ENCODE measurements at regions not wholly inside any gene's neighbourhood (a gene's known extent, or its start where the extent isn't known, plus 50 kb on each side); places are given as distances from the start of the nearest gene placed in this dataset.

DNA sequence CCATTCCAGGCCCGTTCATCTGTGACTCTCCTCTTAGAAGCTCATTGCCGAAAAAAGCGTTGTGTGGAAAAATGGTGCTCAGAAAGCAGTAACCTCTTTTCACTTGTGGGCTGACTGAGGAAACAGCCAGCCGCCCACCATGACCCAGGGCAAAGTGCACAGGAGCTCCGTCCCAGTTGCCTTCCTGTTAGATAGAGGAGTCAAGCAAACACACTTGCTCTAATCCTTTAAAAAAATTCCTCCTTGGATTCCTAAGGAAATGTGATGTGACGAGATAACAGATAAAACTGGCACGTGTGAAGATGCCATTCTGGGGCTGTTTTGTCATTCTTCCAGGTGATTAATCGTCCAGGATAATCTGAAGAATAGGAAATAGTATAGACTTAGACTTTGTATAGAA lies 396.8 kb upstream of the DDHD1 start:
- no peak overlapping the region for H2AFZ ChIP-seq (ENCODE audit: insufficient read depth, low read length, poor library complexity)
- H3K36me3 ChIP-seq (ENCODE audit: control insufficient read depth in 1 of 2, insufficient read depth in 2 of 2, low read length in 2 of 2), result no peaks in the 10 kb centered on the region
- H3K27me3 ChIP-seq (ENCODE audit: insufficient read depth, low read length), result no peaks in the 10 kb centered on the region
- no peaks in the 10 kb centered on the region for H3K9me3 ChIP-seq (ENCODE audit: insufficient read depth, low read depth, low read length)
- peak; percentile 30 to 65 for DNase-seq
- H2BK120ac ChIP-seq (ENCODE audit: insufficient read depth, low read length, poor library complexity), result no peak overlapping the region
- no peak overlapping the region for H3K4me2 ChIP-seq (ENCODE audit: low read length)
- no peak overlapping the region for H2AK5ac ChIP-seq (ENCODE audit: low read length)
- no peak overlapping the region for H2BK12ac ChIP-seq (ENCODE audit: low read length)
- no peaks in the 10 kb centered on the region for H3K79me1 ChIP-seq (ENCODE audit: low read length)
- H3K9ac ChIP-seq (ENCODE audit: low read length), result no peak overlapping the region
- no peak overlapping the region for H4K91ac ChIP-seq (ENCODE audit: low read depth, low read length)
- H3K14ac ChIP-seq (ENCODE audit: low read length), result no peak overlapping the region
- H3K18ac ChIP-seq (ENCODE audit: low read length), result no peak overlapping the region
- H3K79me2 ChIP-seq (ENCODE audit: control insufficient read depth, insufficient read depth, low read length, poor library complexity), result no peaks in the 10 kb centered on the region
- H4K12ac ChIP-seq (ENCODE audit: low read depth, low read length), result no peak overlapping the region
- H3K27ac ChIP-seq (ENCODE audit: low read depth, low read length), result no peak overlapping the region
- no peak overlapping the region for H3K4ac ChIP-seq (ENCODE audit: low read depth, low read length)
- H3K4me1 ChIP-seq (ENCODE audit: control insufficient read depth in 1 of 2, insufficient read depth in 2 of 2, low read length in 2 of 2), result peaks cover 2% of the 10 kb centered on the region in 2 experiments
- no peak overlapping the region for H4K8ac ChIP-seq (ENCODE audit: low read depth, low read length)
- no peak overlapping the region for H3K23ac ChIP-seq (ENCODE audit: low read length)
- WGBS (ENCODE audit: extremely low coverage, insufficient coverage, insufficient read length), result no CpG with 5 or more reads among the region's 8 CpGs
- no peak overlapping the region for H3K4me3 ChIP-seq (ENCODE audit: low read depth, low read length)
- H2BK5ac ChIP-seq (ENCODE audit: low read depth, low read length, poor library complexity), result no peak overlapping the region

DNA sequence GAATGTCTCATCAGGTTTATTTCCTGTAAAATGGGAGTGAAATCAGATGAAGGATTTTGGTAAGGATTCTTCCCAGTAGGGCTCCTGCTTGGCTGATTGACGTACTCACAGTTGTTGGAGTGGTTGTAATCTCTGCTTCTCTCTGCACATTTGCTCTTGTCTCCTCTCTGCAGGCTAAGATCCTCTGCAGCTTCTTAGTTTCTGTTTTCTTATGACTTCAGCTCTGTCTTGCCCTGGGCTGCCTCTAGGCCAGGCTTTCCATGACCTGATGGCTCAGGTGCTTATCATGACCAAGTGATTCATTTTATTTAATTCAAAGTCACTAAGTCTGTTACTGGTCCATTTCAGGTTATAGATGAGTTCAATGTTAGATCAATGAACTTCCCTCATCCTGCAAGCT lies 394.5 kb upstream of the DDHD1 start:
- no peak overlapping the region for H3K27ac ChIP-seq (ENCODE audit: low read depth, low read length)
- no peak overlapping the region for H3K4me2 ChIP-seq (ENCODE audit: low read length)
- WGBS (ENCODE audit: extremely low coverage, insufficient coverage, insufficient read length), result no CpG with 5 or more reads among the region's 1 CpG
- peaks cover 2% of the 10 kb centered on the region in 2 experiments for H3K4me1 ChIP-seq (ENCODE audit: control insufficient read depth in 1 of 2, insufficient read depth in 2 of 2, low read length in 2 of 2)
- H2BK5ac ChIP-seq (ENCODE audit: low read depth, low read length, poor library complexity), result no peak overlapping the region
- no peaks in the 10 kb centered on the region for H3K79me2 ChIP-seq (ENCODE audit: control insufficient read depth, insufficient read depth, low read length, poor library complexity)
- H2AFZ ChIP-seq (ENCODE audit: insufficient read depth, low read length, poor library complexity), result no peak overlapping the region
- no peak overlapping the region for H2BK120ac ChIP-seq (ENCODE audit: insufficient read depth, low read length, poor library complexity)
- H3K4ac ChIP-seq (ENCODE audit: low read depth, low read length), result no peak overlapping the region
- H3K79me1 ChIP-seq (ENCODE audit: low read length), result no peaks in the 10 kb centered on the region
- no peak overlapping the region for H2BK12ac ChIP-seq (ENCODE audit: low read length)
- H2AK5ac ChIP-seq (ENCODE audit: low read length), result no peak overlapping the region
- no peak overlapping the region for H4K8ac ChIP-seq (ENCODE audit: low read depth, low read length)
- H3K23ac ChIP-seq (ENCODE audit: low read length), result no peak overlapping the region
- H3K9ac ChIP-seq (ENCODE audit: low read length), result no peak overlapping the region
- no peaks in the 10 kb centered on the region for H3K9me3 ChIP-seq (ENCODE audit: insufficient read depth, low read depth, low read length)
- H3K36me3 ChIP-seq (ENCODE audit: control insufficient read depth in 1 of 2, insufficient read depth in 2 of 2, low read length in 2 of 2), result no peaks in the 10 kb centered on the region
- H4K12ac ChIP-seq (ENCODE audit: low read depth, low read length), result no peak overlapping the region
- no peak overlapping the region for H3K14ac ChIP-seq (ENCODE audit: low read length)
- DNase-seq, result no peak
- H3K4me3 ChIP-seq (ENCODE audit: low read depth, low read length), result no peak overlapping the region
- no peaks in the 10 kb centered on the region for H3K27me3 ChIP-seq (ENCODE audit: insufficient read depth, low read length)
- H3K18ac ChIP-seq (ENCODE audit: low read length), result no peak overlapping the region
- no peak overlapping the region for H4K91ac ChIP-seq (ENCODE audit: low read depth, low read length)

DNA sequence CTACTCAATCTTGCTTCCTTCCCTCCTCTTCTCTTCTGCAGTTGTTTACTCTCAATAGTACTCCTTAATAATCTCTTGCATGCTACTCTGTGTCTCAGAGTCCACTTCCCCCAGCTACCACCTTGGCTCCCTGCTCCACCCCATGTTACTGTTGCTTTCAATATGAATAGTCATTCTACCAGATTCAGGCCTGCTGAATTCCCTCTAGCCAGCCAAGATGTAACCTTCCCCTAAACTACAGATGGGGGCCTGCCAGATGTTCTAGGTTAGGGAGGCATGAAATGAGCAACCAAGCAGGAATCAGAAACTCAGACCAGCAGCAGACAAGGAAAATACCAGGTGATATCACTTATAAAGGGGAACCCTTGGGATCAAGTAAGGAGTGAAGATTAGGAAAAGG lies 392.1 kb upstream of the DDHD1 start:
- H3K23ac ChIP-seq (ENCODE audit: low read length), result no peak overlapping the region
- H4K91ac ChIP-seq (ENCODE audit: low read depth, low read length), result no peak overlapping the region
- H2BK12ac ChIP-seq (ENCODE audit: low read length), result no peak overlapping the region
- no peak overlapping the region for H3K4me2 ChIP-seq (ENCODE audit: low read length)
- H3K9ac ChIP-seq (ENCODE audit: low read length), result no peak overlapping the region
- H2AFZ ChIP-seq (ENCODE audit: insufficient read depth, low read length, poor library complexity), result no peak overlapping the region
- H3K79me1 ChIP-seq (ENCODE audit: low read length), result no peaks in the 10 kb centered on the region
- H3K79me2 ChIP-seq (ENCODE audit: control insufficient read depth, insufficient read depth, low read length, poor library complexity), result no peaks in the 10 kb centered on the region
- H3K18ac ChIP-seq (ENCODE audit: low read length), result no peak overlapping the region
- no peak overlapping the region for H2BK5ac ChIP-seq (ENCODE audit: low read depth, low read length, poor library complexity)
- H3K4me3 ChIP-seq (ENCODE audit: low read depth, low read length), result no peak overlapping the region
- DNase-seq, result no peak
- H3K14ac ChIP-seq (ENCODE audit: low read length), result no peak overlapping the region
- H3K27me3 ChIP-seq (ENCODE audit: insufficient read depth, low read length), result no peaks in the 10 kb centered on the region
- no peak overlapping the region for H2AK5ac ChIP-seq (ENCODE audit: low read length)
- no peak overlapping the region for H3K4ac ChIP-seq (ENCODE audit: low read depth, low read length)
- H3K4me1 ChIP-seq (ENCODE audit: control insufficient read depth in 1 of 2, insufficient read depth in 2 of 2, low read length in 2 of 2), result peaks cover 2% of the 10 kb centered on the region in 2 experiments
- no peak overlapping the region for H4K12ac ChIP-seq (ENCODE audit: low read depth, low read length)
- no peaks in the 10 kb centered on the region for H3K36me3 ChIP-seq (ENCODE audit: control insufficient read depth in 1 of 2, insufficient read depth in 2 of 2, low read length in 2 of 2)
- no peak overlapping the region for H4K8ac ChIP-seq (ENCODE audit: low read depth, low read length)
- no peak overlapping the region for H2BK120ac ChIP-seq (ENCODE audit: insufficient read depth, low read length, poor library complexity)
- no peaks in the 10 kb centered on the region for H3K9me3 ChIP-seq (ENCODE audit: insufficient read depth, low read depth, low read length)
- no peak overlapping the region for H3K27ac ChIP-seq (ENCODE audit: low read depth, low read length)

DNA sequence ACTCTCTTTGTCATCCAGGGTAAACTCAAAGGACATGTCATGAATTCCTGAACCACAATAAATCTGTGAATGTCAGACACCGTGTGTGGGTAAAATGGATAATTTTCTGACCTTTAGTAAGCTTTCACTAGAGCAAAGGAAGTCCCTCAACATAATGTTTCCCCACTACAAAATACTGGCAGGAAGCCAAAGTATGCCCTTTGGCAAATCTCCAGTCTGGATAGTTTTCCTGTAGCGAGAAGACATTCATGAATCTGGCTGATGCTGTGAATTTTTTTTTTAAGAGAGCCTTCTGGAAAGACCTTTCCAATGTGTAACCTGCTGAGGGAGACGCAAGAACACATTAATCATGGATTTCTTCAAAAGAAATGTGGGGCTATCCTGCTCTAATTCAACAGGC lies 389.6 kb upstream of the DDHD1 start:
- no peak overlapping the region for H2AK5ac ChIP-seq (ENCODE audit: low read length)

DNA sequence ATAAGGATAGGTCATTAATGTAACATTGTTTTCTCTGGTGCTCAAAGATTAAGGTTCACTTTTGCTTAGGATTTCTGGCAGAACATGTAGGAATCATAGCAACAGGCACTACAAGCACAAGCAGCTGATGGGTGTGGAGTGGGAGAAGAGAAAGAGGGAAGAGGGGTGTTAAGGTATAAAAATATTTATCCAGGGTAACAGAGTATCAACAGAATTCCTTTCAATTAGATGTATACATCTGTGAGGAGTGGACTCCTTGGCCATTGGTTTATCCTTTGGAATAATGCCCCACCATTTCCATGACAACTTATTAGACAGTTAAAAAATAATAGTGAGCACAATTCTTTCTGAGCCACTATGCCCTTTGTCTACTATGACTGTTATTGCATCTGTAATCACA lies 388.3 kb upstream of the DDHD1 start:
- no peaks in the 10 kb centered on the region for H3K27me3 ChIP-seq (ENCODE audit: insufficient read depth, low read length)
- H3K36me3 ChIP-seq (ENCODE audit: control insufficient read depth in 1 of 2, insufficient read depth in 2 of 2, low read length in 2 of 2), result no peaks in the 10 kb centered on the region
- no peak overlapping the region for H3K27ac ChIP-seq (ENCODE audit: low read depth, low read length)
- no peak overlapping the region for H3K18ac ChIP-seq (ENCODE audit: low read length)
- no peak overlapping the region for H2AFZ ChIP-seq (ENCODE audit: insufficient read depth, low read length, poor library complexity)
- no peak overlapping the region for H2BK120ac ChIP-seq (ENCODE audit: insufficient read depth, low read length, poor library complexity)
- H3K4me3 ChIP-seq (ENCODE audit: low read depth, low read length), result no peak overlapping the region
- H3K14ac ChIP-seq (ENCODE audit: low read length), result no peak overlapping the region
- H3K9ac ChIP-seq (ENCODE audit: low read length), result no peak overlapping the region
- no peaks in the 10 kb centered on the region for H3K79me1 ChIP-seq (ENCODE audit: low read length)
- H3K4ac ChIP-seq (ENCODE audit: low read depth, low read length), result no peak overlapping the region
- H3K4me2 ChIP-seq (ENCODE audit: low read length), result no peak overlapping the region
- H3K9me3 ChIP-seq (ENCODE audit: insufficient read depth, low read depth, low read length), result no peaks in the 10 kb centered on the region
- no peak for DNase-seq
- H2BK5ac ChIP-seq (ENCODE audit: low read depth, low read length, poor library complexity), result no peak overlapping the region
- H4K8ac ChIP-seq (ENCODE audit: low read depth, low read length), result no peak overlapping the region
- H3K79me2 ChIP-seq (ENCODE audit: control insufficient read depth, insufficient read depth, low read length, poor library complexity), result no peaks in the 10 kb centered on the region
- H3K4me1 ChIP-seq (ENCODE audit: control insufficient read depth in 1 of 2, insufficient read depth in 2 of 2, low read length in 2 of 2), result no peaks in the 10 kb centered on the region
- H2BK12ac ChIP-seq (ENCODE audit: low read length), result no peak overlapping the region
- H4K12ac ChIP-seq (ENCODE audit: low read depth, low read length), result no peak overlapping the region
- no peak overlapping the region for H3K23ac ChIP-seq (ENCODE audit: low read length)
- no peak overlapping the region for H2AK5ac ChIP-seq (ENCODE audit: low read length)
- no peak overlapping the region for H4K91ac ChIP-seq (ENCODE audit: low read depth, low read length)

More for the DNA sequence above, 389.6 kb upstream of the DDHD1 start:
- Histone ChIP-seq H3K14ac (ENCODE audit: low read length) (no peak overlapping the region), H3K36me3 (ENCODE audit: control insufficient read depth in 1 of 2, insufficient read depth in 2 of 2, low read length in 2 of 2) (no peaks in the 10 kb centered on the region), H3K4me3 (ENCODE audit: low read depth, low read length) (no peak overlapping the region), H2BK120ac (ENCODE audit: insufficient read depth, low read length, poor library complexity) (no peak overlapping the region), H3K79me2 (ENCODE audit: control insufficient read depth, insufficient read depth, low read length, poor library complexity) (no peaks in the 10 kb centered on the region), H2BK12ac (ENCODE audit: low read length) (no peak overlapping the region), H3K4ac (ENCODE audit: low read depth, low read length) (no peak overlapping the region), H4K12ac (ENCODE audit: low read depth, low read length) (no peak overlapping the region), H2BK5ac (ENCODE audit: low read depth, low read length, poor library complexity) (no peak overlapping the region), H3K27me3 (ENCODE audit: insufficient read depth, low read length) (no peaks in the 10 kb centered on the region), H4K8ac (ENCODE audit: low read depth, low read length) (no peak overlapping the region), H3K27ac (ENCODE audit: low read depth, low read length) (no peak overlapping the region), H3K4me1 (ENCODE audit: control insufficient read depth in 1 of 2, insufficient read depth in 2 of 2, low read length in 2 of 2) (no peaks in the 10 kb centered on the region), H3K23ac (ENCODE audit: low read length) (no peak overlapping the region), H3K9me3 (ENCODE audit: insufficient read depth, low read depth, low read length) (no peaks in the 10 kb centered on the region), H3K4me2 (ENCODE audit: low read length) (no peak overlapping the region), H3K79me1 (ENCODE audit: low read length) (no peaks in the 10 kb centered on the region), H3K9ac (ENCODE audit: low read length) (no peak overlapping the region), H3K18ac (ENCODE audit: low read length) (no peak overlapping the region), H2AFZ (ENCODE audit: insufficient read depth, low read length, poor library complexity) (no peak overlapping the region), H4K91ac (ENCODE audit: low read depth, low read length) (no peak overlapping the region)
- WGBS (ENCODE audit: extremely low coverage, insufficient coverage, insufficient read length), result no CpG with 5 or more reads among the region's 3 CpGs
- DNase-seq, result no peak
